Endothelial cell of umbilical vein (primary cell): ENCODE measurements at regions not wholly inside any gene's neighbourhood (a gene's known extent, or its start where the extent isn't known, plus 50 kb on each side); places are given as distances from the start of the nearest gene placed in this dataset.
"Not testable (repeated sequence)": the region's sequence is repeated elsewhere in the genome, so short reads cannot be mapped to it uniquely, and the experiment has no call there.

Source experiments
- CTCF ChIP-seq, 2 donors: IDR thresholded peaks; 1 replicate in 1 of 2; 2 replicates in 1 of 2; pipeline ENCODE4 v1.5.1; 2011; ENCODE audit warnings: low read length in 2 of 2, mild to moderate bottlenecking in 2 of 2, moderate library complexity in 2 of 2, control low read depth in 1 of 2, inconsistent platforms in 1 of 2, low read depth in 1 of 2; ENCODE audit not compliant: insufficient read depth in 1 of 2; ENCODE audit errors: extremely low read depth in 1 of 2
- POLR2A ChIP-seq: IDR thresholded peaks from 2 replicates; pipeline ENCODE4 v1.6.1; 2012; ENCODE audit warnings: low read depth, mild to moderate bottlenecking, control low read depth, low read length

GRCh38 chr16:29061467-29061921, 76.6 kb downstream of the LAT start:
- TF ChIP-seq CTCF (IDR thresholded peaks at IDR 0.05; ENCODE audit: extremely low read depth in 1 of 2, insufficient read depth in 1 of 2, low read depth in 1 of 2, low read length in 2 of 2); POLR2A: not testable (repeated sequence)
